GM21390 (cell line): ENCODE measurements at regions not wholly inside any gene's neighbourhood (a gene's known extent, or its start where the extent isn't known, plus 50 kb on each side); places are given as distances from the start of the nearest gene placed in this dataset.
"Not testable (repeated sequence)": the region's sequence is repeated elsewhere in the genome, so short reads cannot be mapped to it uniquely, and the experiment has no call there.

ENCODE experiments used
- ATAC-seq: cut with Tn5 transposase; IDR thresholded peaks from one replicate; pipeline ENCODE4 v1.9.1; 2021; ENCODE audit not compliant: unreplicated experiment

GRCh38 chr2:226183033-226183432, 616.6 kb downstream of the IRS1 start:
- ATAC-seq, result no peak

GRCh38 chr2:226181909-226182308, 617.7 kb downstream of the IRS1 start:
- ATAC-seq, result no peak

GRCh38 chr2:226180281-226180884, 619.2 kb downstream of the IRS1 start:
- no peak for ATAC-seq

- ATAC-seq, result no peak
These were observed 620.6 kb downstream of the IRS1 start for GRCh38 chr2:226179010-226179409.

GRCh38 chr2:226176283-226176984, 623.2 kb downstream of the IRS1 start:
- no peak for ATAC-seq

GRCh38 chr2:226174390-226174789, 625.2 kb downstream of the IRS1 start:
- ATAC-seq, result no peak

- ATAC-seq, result no peak
These were observed 626.7 kb downstream of the IRS1 start for GRCh38 chr2:226172939-226173338.

GRCh38 chr2:226172309-226172708, 627.3 kb downstream of the IRS1 start:
- ATAC-seq, result no peak

- ATAC-seq, result no peak
These were observed 629.7 kb downstream of the IRS1 start for GRCh38 chr2:226169751-226170581.

- no peak for ATAC-seq
These were observed 631.0 kb downstream of the IRS1 start for GRCh38 chr2:226168496-226169160.

GRCh38 chr2:226164512-226164911, 635.1 kb downstream of the IRS1 start:
- ATAC-seq, result no peak

- not testable (repeated sequence) for ATAC-seq
These were observed 639.0 kb downstream of the IRS1 start for GRCh38 chr2:226160617-226161016.

- ATAC-seq, result no peak
These were observed 639.6 kb downstream of the IRS1 start for GRCh38 chr2:226159875-226160479.

GRCh38 chr2:226158940-226159339, 640.7 kb downstream of the IRS1 start:
- no peak for ATAC-seq

GRCh38 chr2:226158229-226158628, 641.4 kb downstream of the IRS1 start:
- no peak for ATAC-seq

GRCh38 chr2:226155093-226155875, 644.3 kb downstream of the IRS1 start:
- ATAC-seq, result no peak

- no peak for ATAC-seq
These were observed 645.0 kb downstream of the IRS1 start for GRCh38 chr2:226154610-226155009.

- no peak for ATAC-seq
These were observed 646.1 kb downstream of the IRS1 start for GRCh38 chr2:226153553-226153952.

GRCh38 chr2:226151157-226151556, 648.5 kb downstream of the IRS1 start:
- ATAC-seq, result no peak

- ATAC-seq, result no peak
These were observed 656.5 kb downstream of the IRS1 start for GRCh38 chr2:226143091-226143490.
